HepG2 (cell line): ENCODE measurements at regions not wholly inside any gene's neighbourhood (a gene's known extent, or its start where the extent isn't known, plus 50 kb on each side); places are given as distances from the start of the nearest gene placed in this dataset.
A peak's percentile ranks its signal among the peaks of the same experiment; 100 is the strongest.

Experiments
- CEBPZ ChIP-seq: IDR thresholded peaks from 2 replicates; pipeline ENCODE4 v1.6.1; 2012; ENCODE audit warnings: low read length, improper control_type of control experiment
- ERF ChIP-seq: IDR thresholded peaks from 2 replicates; pipeline ENCODE4 v1.6.1; 2018; ENCODE audit warnings: missing biosample characterization, missing genetic modification reagents
- MXI1 ChIP-seq: IDR thresholded peaks from 3 replicates; pipeline ENCODE4 v1.6.1; 2012; ENCODE audit warnings: low read depth, low read length, inconsistent platforms, borderline replicate concordance
- NPAS2 ChIP-seq: sonication (generic); formaldehyde crosslinking; IDR thresholded peaks from 2 replicates; pipeline ENCODE4 v1.8.0; 2022; ENCODE audit warnings: mild to moderate bottlenecking, missing genetic modification reagents, borderline replicate concordance
- PHF8 ChIP-seq: sonication (generic); formaldehyde crosslinking; IDR thresholded peaks from 2 replicates; pipeline ENCODE4 v1.5.0; 2020; ENCODE audit warnings: missing genetic modification reagents
- SNRNP70 ChIP-seq: fragments of 200-400 bp; formaldehyde crosslinking; IDR thresholded peaks from 2 replicates; pipeline ENCODE4 v1.6.1; 2017; ENCODE audit warnings: mild to moderate bottlenecking, low read depth, low read length, moderate library complexity
- ZMYM3 ChIP-seq: sonication (generic); formaldehyde crosslinking; IDR thresholded peaks from 2 replicates; pipeline ENCODE4 v1.5.1; 2020; ENCODE audit warnings: mild to moderate bottlenecking, missing genetic modification reagents
- ZNF12 ChIP-seq: sonication (generic); formaldehyde crosslinking; IDR thresholded peaks from 2 replicates; pipeline ENCODE4 v1.5.0; 2020; ENCODE audit warnings: missing genetic modification reagents
- ZNF3 ChIP-seq: IDR thresholded peaks from 2 replicates; pipeline ENCODE4 v1.7.0; 2017; ENCODE audit warnings: inconsistent platforms
- ZNF503 ChIP-seq: sonication (generic); formaldehyde crosslinking; IDR thresholded peaks from 2 replicates; pipeline ENCODE4 v1.4.0; 2020; ENCODE audit warnings: missing genetic modification reagents
- ZNF7 ChIP-seq: IDR thresholded peaks from 2 replicates; pipeline ENCODE4 v1.6.1; 2016; ENCODE audit warnings: missing biosample characterization, missing genetic modification reagents
- ZNF749 ChIP-seq: sonication (generic); formaldehyde crosslinking; IDR thresholded peaks from 2 replicates; pipeline ENCODE4 v1.8.0; 2022; ENCODE audit warnings: mild to moderate bottlenecking, missing genetic modification reagents, moderate library complexity, borderline replicate concordance
- ZNF780A ChIP-seq: sonication (generic); formaldehyde crosslinking; IDR thresholded peaks from 2 replicates; pipeline ENCODE4 v1.8.0; 2022; ENCODE audit warnings: mild to moderate bottlenecking, missing genetic modification reagents, moderate library complexity
- TF ChIP-seq, protein P1 (sequence below): sonication (generic); formaldehyde crosslinking; IDR thresholded peaks from 2 replicates; pipeline ENCODE4 v1.8.1; 2023; ENCODE audit warnings: mild to moderate bottlenecking, moderate library complexity, missing genetic modification reagents
- TF ChIP-seq, protein P2 (sequence below): sonication (generic); formaldehyde crosslinking; IDR thresholded peaks from 2 replicates; pipeline ENCODE4 v1.5.0; 2020; ENCODE audit warnings: missing genetic modification reagents
- TF ChIP-seq, protein P3 (sequence below): sonication (generic); formaldehyde crosslinking; IDR thresholded peaks from 2 replicates; pipeline ENCODE4 v1.4.0; 2020; ENCODE audit warnings: missing genetic modification reagents, borderline replicate concordance
- TF ChIP-seq, protein P4 (sequence below): sonication (generic); formaldehyde crosslinking; IDR thresholded peaks from 2 replicates; pipeline ENCODE4 v1.4.0; 2020; ENCODE audit warnings: missing genetic modification reagents, mild to moderate bottlenecking, borderline replicate concordance

DNA sequence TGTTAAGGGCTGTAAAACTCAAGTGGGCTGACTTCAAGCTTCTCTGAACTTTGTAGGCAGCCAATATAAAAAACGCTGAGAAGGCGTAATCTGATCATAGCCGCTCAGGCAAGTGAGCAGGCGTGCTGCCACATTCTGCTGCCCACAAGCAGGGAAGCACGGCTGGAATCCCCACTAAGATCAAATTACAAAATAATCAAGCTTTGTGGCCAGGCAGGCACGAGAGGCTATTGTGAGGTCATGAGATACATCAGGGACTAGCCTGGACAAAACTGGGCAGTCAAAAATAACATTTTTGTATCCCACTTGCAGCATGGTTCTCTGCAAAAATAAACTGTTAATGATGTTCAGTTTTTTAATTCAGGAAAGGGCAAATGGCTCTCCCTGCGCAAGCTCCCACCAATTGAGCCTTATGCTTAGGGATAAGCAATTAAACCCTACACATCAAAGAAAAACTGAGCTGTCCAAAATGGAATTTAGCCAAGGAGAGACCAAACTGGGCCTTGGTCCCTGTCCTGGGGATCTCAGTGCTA is 64.0 kb downstream of the POU5F2 start (continued):
- TF ChIP-seq ZMYM3 (CRISPR knock-in tag) (no peak), ZNF780A (CRISPR knock-in tag) (peak; percentile 97), MXI1 (no peak), ZNF7 (no peak), ZNF12 (CRISPR knock-in tag) (no peak), PHF8 (no peak), SNRNP70 (no peak), ZNF503 (CRISPR knock-in tag) (no peak), CEBPZ (no peak), ZNF749 (CRISPR knock-in tag) (no peak), NPAS2 (CRISPR knock-in tag) (no peak), ERF (no peak), ZNF3 (no peak)
- TF ChIP-seq, protein P1, sequence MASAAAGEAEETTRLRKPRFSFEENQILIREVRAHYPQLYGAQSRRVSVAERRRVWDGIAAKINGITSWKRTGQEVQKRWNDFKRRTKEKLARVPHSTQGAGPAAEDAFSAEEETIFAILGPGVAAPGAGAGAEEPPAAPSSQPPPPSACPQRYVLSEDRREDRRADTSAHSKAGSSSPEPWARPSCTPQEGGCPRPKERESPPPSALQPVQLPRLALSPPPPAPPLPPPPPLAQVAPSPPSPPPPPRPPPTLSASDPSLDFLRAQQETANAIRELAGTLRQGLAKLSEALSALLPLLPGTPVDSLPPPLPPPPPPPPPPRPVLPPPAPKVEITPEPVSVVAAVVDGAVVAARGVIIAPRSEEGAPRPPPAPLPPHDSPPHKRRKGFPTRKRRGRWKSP (CRISPR knock-in tag): no peak; the same call in 1 of the 2 replicates
- TF ChIP-seq, protein P2, sequence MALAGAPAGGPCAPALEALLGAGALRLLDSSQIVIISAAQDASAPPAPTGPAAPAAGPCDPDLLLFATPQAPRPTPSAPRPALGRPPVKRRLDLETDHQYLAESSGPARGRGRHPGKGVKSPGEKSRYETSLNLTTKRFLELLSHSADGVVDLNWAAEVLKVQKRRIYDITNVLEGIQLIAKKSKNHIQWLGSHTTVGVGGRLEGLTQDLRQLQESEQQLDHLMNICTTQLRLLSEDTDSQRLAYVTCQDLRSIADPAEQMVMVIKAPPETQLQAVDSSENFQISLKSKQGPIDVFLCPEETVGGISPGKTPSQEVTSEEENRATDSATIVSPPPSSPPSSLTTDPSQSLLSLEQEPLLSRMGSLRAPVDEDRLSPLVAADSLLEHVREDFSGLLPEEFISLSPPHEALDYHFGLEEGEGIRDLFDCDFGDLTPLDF (CRISPR knock-in tag): no peak
- TF ChIP-seq, protein P3, sequence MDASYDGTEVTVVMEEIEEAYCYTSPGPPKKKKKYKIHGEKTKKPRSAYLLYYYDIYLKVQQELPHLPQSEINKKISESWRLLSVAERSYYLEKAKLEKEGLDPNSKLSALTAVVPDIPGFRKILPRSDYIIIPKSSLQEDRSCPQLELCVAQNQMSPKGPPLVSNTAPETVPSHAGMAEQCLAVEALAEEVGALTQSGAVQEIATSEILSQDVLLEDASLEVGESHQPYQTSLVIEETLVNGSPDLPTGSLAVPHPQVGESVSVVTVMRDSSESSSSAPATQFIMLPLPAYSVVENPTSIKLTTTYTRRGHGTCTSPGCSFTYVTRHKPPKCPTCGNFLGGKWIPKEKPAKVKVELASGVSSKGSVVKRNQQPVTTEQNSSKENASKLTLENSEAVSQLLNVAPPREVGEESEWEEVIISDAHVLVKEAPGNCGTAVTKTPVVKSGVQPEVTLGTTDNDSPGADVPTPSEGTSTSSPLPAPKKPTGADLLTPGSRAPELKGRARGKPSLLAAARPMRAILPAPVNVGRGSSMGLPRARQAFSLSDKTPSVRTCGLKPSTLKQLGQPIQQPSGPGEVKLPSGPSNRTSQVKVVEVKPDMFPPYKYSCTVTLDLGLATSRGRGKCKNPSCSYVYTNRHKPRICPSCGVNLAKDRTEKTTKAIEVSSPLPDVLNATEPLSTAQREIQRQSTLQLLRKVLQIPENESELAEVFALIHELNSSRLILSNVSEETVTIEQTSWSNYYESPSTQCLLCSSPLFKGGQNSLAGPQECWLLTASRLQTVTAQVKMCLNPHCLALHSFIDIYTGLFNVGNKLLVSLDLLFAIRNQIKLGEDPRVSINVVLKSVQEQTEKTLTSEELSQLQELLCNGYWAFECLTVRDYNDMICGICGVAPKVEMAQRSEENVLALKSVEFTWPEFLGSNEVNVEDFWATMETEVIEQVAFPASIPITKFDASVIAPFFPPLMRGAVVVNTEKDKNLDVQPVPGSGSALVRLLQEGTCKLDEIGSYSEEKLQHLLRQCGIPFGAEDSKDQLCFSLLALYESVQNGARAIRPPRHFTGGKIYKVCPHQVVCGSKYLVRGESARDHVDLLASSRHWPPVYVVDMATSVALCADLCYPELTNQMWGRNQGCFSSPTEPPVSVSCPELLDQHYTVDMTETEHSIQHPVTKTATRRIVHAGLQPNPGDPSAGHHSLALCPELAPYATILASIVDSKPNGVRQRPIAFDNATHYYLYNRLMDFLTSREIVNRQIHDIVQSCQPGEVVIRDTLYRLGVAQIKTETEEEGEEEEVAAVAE: no peak
- TF ChIP-seq, protein P4, sequence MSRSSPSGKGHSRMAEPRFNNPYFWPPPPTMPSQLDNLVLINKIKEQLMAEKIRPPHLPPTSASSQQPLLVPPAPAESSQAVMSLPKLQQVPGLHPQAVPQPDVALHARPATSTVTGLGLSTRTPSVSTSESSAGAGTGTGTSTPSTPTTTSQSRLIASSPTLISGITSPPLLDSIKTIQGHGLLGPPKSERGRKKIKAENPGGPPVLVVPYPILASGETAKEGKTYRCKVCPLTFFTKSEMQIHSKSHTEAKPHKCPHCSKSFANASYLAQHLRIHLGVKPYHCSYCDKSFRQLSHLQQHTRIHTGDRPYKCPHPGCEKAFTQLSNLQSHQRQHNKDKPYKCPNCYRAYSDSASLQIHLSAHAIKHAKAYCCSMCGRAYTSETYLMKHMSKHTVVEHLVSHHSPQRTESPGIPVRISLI: no peak
